ENCODE measurements at regions not wholly inside any gene's neighbourhood (a gene's known extent, or its start where the extent isn't known, plus 50 kb on each side); places are given as distances from the start of the nearest gene placed in this dataset.
"Not testable (repeated sequence)": the region's sequence is repeated elsewhere in the genome, so short reads cannot be mapped to it uniquely, and the experiment has no call there.

DNA sequence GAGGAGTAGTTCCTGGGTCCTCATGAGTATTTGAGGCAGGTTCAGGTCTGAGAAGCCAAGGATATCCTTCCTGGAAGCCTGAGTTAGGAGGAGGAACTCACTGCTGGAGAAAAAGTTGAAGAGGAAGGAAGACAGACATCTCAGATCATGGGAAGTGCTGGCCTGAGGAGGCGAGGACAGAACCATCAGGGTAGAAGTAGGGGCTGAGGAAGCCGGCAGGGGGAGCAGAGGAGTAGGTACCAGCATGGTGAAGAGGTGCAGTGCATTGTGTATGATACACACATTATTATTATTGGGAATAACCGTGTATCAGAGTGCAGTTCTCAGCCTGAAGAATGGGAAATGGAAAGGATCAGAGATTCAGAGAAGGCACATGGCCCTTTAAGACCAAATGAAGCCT, 103.2 kb upstream of the PRB2 start:
- TF ChIP-seq SP1 (IDR thresholded peaks at IDR 0.05); FOXA1 (IDR thresholded peaks at IDR 0.05); ARNT (IDR thresholded peaks at IDR 0.05); ZNF384 (IDR thresholded peaks at IDR 0.05); NFRKB (IDR thresholded peaks at IDR 0.05); HDGF (IDR thresholded peaks at IDR 0.05; ENCODE audit: borderline replicate concordance): not testable (repeated sequence)
